ENCODE measurements at regions not wholly inside any gene's neighbourhood (a gene's known extent, or its start where the extent isn't known, plus 50 kb on each side); places are given as distances from the start of the nearest gene placed in this dataset.

DNA sequence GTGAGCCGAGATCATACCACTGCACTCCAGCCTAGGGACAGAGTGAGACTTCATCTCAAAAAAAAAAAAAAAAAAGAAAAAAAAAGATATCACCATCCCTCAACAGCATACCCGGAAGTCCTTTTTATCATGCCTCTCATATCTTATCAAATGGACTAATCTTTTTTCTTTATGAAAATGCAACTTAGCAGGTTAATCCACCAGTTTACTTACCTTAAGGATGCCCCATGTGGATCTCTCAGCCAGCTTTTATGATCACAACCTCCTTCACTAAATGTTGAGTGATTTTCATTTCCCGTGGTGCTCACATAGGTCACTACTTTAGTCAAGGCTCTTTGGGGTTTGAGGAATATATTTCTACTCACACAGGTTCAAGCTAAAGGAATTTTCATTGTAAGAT, 248.8 kb upstream of the TBX3 start:
- TF ChIP-seq, protein P1, sequence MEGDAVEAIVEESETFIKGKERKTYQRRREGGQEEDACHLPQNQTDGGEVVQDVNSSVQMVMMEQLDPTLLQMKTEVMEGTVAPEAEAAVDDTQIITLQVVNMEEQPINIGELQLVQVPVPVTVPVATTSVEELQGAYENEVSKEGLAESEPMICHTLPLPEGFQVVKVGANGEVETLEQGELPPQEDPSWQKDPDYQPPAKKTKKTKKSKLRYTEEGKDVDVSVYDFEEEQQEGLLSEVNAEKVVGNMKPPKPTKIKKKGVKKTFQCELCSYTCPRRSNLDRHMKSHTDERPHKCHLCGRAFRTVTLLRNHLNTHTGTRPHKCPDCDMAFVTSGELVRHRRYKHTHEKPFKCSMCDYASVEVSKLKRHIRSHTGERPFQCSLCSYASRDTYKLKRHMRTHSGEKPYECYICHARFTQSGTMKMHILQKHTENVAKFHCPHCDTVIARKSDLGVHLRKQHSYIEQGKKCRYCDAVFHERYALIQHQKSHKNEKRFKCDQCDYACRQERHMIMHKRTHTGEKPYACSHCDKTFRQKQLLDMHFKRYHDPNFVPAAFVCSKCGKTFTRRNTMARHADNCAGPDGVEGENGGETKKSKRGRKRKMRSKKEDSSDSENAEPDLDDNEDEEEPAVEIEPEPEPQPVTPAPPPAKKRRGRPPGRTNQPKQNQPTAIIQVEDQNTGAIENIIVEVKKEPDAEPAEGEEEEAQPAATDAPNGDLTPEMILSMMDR (IDR thresholded peaks at IDR 0.05 in 4 of 5, conservative IDR thresholded peaks at IDR 0.05 in 1 of 5): no peak
- no peak for TF ChIP-seq POLR2A (IDR thresholded peaks at IDR 0.05)

All from gastrocnemius medialis (tissue), 4 donors.